OCI-LY1 (cell line): ENCODE measurements at regions not wholly inside any gene's neighbourhood (a gene's known extent, or its start where the extent isn't known, plus 50 kb on each side); places are given as distances from the start of the nearest gene placed in this dataset.

Experiments
- CTCF ChIP-seq: fragments of 200-600 bp; sonication (generic), shearing (Covaris generic); IDR thresholded peaks from 2 replicates; pipeline ENCODE4 v1.5.1; 2017; ENCODE audit warnings: mild to moderate bottlenecking, antibody characterized with exemption, low read length, moderate library complexity, mixed read lengths
- EZH2 ChIP-seq: fragments of 200-600 bp; sonication (generic), shearing (Covaris generic); IDR thresholded peaks from 2 replicates; pipeline ENCODE4 v1.8.0; 2017; ENCODE audit warnings: borderline replicate concordance, mixed run types, mild to moderate bottlenecking, antibody characterized with exemption, low read length, moderate library complexity, mixed read lengths

GRCh38 chr6:94721459-94721858, 855.9 kb upstream of the MANEA start:
- TF ChIP-seq CTCF (no peak), EZH2 (no peak)
